GM19438 (cell line): ENCODE measurements at regions not wholly inside any gene's neighbourhood (a gene's known extent, or its start where the extent isn't known, plus 50 kb on each side); places are given as distances from the start of the nearest gene placed in this dataset.

Experiments used
- ATAC-seq: cut with Tn5 transposase; IDR thresholded peaks from one replicate; pipeline ENCODE4 v1.9.1; 2021; ENCODE audit warnings: low read depth; ENCODE audit not compliant: unreplicated experiment

DNA sequence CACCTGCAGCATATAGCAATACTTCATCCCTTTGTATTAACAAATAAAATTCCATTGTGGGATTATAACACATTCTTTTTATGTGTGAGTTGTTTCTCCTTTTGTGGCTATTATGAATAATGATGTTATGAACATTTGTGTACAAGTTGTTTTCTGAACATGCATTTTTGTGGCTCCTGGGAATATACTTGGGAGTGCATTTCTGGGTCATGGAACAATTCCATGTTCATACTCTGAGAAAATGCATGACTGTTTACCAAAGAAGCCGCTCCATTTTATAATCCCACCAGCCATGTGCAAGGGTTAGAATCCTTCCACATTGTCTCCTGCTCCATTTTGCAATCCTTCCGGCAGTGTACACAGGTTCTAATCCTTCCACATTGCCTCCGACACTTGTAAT, 713.8 kb downstream of the TBC1D22A start:
- no peak for ATAC-seq

DNA sequence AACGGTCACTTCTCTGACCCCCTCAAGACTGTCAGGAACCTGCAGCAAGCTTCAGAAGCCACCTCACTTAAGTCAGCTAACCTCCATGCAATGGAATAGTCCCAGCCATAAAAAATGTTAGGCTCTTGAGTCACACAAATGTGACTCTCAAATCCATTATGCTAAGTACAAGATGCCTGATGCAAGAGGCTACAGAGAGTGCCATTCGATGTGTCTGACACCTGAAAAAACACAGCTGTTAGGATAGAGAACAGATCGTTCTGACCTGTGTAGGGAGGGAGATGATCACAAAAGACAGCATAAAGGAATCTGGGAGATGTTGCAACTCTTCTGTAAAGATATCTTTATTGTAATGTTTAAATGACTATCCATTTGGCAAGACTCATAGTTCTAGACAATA, 712.4 kb downstream of the TBC1D22A start:
- no peak for ATAC-seq

DNA sequence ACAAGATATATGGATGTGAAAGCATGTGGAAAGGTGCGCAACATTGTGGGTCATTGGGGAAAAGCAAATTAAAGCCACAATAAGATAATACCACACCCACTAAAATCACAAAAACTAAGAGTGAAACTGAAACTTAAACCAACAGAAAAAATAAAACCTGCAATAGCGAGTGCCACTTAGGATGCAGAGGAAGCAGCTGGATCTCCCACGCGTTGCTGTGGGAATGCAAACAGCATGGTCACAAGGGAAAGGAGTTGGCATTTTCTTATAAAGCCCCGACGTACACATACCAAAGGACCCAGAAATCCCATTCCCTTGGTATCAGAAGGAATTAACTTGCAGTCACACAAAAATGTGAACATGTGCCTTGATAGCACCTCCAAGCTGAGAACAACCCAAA, 712.0 kb downstream of the TBC1D22A start:
- ATAC-seq, result no peak

DNA sequence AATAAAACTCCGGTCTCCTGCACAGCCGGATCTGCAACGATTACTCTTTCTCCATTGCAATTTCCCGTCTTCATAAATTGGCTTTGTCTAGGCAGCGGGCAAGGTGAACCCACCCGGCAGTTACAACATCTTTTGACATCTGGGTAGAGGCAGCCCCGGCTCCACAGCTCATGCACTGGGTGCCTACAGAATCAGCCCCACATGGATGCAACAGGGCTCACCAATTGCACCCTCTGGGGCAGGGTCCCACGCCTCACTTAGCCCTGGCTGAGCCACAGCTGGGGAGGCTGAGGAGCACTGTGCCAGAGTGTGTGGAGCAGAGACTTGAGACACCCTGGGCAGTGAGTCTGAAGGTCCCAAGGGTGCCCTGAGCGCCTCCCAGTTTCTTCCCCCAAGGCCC, 710.2 kb downstream of the TBC1D22A start:
- ATAC-seq, result no peak

DNA sequence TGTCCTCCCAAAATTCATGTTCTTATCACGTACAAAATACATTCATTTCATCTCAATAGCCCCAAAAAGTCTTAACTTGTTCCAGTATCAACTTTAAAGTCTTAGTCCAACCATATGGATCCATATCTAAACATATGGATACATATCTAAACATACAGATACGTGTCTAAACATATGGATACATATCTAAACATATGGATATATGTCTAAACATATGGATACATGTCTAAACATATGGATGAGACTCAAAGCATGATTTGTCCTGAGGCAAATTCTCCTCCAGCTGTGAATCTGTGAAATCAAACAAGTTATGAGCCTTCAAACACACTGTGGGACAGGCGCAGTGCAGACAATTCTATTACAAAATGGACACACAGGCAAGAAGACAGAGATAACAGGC, 709.0 kb downstream of the TBC1D22A start:
- ATAC-seq, result no peak

DNA sequence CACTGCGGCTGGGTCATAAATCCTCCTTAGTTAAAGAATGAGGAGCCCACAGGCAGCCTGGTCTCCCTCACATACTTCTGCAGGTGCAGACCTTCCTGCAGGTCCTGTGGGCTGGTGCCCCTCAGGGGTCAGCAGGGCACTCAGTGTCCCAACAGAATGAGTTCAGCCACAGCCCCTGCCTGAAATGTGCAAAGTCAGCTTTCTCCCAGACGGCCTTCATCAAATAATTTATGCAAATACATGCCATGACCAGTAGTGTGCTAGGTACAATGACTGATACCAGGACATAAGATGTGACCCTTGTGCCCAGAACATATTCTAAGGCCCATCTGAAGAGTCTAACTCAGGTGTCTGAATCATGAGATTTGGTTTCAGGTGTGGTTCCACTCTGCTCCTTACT, 703.4 kb downstream of the TBC1D22A start:
- no peak for ATAC-seq

DNA sequence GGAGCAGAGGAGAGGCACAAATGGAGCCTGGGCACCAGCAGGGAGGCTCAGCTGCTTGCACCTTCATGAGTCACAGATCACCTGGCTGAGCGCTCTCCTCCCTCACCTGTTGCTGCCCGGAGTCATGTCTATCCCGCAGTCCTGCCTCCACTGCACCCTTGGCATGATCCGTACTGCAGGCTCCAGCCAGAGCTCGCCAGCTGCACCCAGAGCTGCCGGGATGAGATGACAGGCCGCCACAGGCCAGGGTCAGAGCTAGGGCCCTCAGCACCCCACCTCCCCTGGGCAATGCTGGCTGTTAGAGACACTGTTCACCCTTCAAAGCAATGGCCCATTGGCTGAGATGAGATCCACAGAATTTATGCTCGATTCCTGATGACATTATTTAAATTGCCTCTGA, 702.8 kb downstream of the TBC1D22A start:
- ATAC-seq, result no peak

DNA sequence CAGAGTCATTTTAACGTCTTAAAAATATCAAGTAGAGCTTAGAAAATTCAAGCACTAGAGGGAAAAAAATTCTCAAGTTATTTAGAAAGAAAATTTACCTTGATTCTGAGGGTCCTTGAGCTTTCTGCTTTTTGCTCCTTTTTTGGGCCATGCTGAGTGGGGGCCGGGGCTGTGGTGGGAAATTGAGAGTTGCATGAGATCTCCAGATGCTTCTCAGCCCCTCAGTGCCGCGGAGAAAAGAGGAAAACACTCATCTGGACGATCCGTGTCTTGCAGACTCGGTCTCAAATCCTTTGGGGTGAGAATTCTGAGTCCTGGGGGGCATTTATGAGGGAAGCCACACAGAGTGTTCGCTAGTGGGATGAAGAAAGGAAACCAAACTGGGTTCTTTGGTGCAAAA, 700.8 kb downstream of the TBC1D22A start:
- ATAC-seq, result no peak

DNA sequence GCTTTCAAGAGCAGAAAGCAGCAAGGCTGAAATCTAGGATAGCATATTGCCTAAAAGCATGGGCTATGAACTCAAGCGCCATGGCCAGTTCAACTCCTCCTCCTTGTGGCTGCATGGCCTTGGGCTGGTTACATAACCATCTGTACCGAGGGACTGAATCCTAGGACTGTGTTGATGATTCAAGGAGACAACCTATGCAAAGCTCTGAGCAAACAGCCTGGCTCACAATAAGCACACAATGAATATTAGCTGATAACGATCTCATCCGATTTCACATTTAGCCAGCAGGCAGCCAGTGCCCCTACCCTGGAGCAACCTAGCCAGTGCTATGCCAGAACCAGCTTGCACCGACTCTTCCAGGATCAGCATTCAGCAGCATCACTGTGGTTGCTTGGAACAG, 698.4 kb downstream of the TBC1D22A start:
- no peak for ATAC-seq

DNA sequence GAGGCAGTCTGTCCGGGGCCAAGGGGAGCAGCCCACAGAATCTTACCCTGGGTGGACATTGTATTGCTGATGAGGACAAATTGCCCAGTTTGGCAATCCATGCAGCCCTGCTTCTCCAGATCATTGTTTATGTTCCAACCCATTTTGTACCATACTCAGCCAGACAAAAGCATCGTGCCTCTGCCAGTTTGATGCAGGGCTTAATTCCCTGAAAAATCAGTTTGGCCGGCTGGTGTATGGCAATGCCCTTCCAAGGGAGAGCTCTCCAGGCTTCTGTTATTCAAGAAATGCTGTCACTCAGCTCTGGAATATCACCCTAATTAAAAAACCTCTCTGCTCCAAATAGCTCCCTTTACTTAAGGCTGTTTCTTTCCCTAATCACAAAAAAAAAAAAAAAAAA, 697.7 kb downstream of the TBC1D22A start:
- ATAC-seq, result no peak

DNA sequence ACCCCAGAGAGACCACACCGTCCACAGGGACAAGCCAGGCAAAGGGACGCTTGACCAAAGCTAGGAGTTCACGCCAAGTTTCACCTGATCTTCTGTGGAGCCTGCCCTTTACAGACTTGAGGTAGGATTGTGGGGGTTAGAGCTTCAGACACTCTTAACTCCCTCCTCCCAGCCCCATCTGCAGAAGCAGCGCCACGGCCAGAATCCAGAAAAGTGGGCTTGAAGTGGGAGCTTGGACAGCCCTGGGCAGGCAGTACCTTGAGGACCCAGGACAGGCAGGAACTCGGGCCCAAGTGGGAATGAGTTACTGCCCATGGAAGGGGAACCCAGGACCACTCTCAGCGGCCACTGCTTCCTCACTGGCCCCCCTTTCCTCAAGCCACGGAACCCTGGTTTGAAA, 695.9 kb downstream of the TBC1D22A start:
- ATAC-seq, result no peak

DNA sequence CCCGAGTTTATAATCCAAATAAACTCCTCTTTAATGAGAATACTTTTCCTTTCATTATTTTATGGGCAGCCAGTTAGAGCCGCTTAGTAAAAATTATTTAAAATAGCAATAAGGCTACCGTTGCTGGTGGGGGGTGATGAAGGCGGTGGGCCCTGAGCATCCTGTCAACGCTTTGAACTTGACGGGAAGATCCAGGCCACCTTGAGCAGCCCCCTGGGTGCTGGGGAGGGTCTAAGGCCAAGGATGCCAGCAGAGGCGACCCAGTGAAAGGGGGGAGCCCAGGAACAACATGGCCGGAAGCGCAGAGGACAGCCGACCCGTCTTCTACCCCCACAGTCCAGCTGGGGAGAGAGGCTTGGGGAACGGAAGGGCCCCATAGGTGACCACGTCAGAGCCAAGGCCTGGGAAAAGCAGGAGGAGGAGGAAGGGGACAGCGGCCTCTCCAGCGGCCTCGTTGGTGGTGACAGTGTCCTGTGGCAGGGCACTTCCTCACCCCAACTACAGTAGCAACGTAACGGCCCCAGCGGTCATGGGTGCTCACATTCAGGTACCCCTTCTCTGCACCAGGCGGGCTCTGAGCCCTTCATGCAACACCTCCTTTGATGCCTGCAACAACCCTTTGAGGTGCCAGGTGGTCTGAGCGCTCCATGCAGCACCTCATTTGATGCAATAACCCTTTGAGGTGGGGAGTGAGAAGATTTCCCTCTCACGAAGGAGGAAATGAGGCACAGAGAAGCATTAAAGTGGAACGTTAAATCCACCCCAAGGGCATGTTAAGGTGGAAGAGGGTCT, 695.3 kb downstream of the TBC1D22A start:
- no peak for ATAC-seq

DNA sequence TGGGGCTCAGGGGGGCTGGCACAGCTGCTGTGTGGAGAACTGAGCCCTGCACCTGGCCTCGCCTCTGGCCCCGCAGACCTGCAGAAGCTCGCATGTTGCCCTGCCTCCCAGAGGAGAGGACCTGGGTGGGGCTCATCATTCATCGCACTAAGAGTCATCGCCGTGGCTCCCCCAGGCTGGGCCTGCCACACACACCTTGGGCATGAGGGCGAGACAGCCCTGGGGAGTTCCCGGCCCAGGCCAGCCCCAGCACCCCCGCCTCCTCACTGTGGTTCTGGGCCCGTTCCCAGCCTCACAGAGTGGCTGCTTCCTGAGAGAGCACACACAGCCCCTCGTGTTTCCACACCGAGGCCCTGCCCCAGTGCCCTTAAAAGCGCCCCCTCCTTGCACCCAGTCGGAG, 694.6 kb downstream of the TBC1D22A start:
- ATAC-seq, result no peak

DNA sequence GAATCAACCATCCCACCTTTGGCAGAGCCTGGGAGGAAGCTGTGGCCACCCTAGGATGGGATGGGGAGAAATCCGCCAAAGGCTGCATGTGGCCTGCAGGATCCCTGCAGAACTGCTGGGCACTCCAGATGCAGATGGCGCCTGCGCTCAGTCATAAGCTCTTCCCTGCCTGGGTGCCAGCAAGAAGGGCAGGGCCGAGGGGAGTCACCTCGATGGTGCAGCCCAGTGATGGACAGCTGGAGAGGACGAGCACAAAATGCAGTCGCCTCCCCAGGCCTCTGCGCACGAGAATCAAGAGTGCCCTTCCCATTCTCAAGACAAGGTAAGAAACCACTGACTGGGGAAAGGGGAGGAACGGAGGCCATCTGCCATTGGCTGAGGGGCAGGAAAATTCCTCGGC, 693.6 kb downstream of the TBC1D22A start:
- ATAC-seq, result no peak

DNA sequence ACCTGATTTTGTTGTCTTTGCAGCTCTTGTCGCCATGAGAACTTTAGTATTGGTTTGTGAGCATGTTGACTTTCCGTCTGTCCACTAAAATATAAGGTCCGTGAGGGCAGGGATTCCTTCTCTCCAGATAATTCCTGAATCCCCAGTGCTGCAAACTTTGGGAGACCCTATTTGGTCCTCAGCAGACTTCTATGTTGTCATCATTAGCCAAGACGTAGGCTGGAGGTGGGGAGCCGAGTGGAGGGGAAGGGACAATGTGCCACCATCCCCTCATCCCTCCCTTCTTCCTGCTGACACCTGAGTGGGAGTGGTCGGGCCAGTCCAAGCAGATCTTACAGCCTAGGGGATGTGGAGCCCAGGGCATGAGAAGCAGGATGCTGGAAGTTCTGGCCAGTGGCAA, 690.6 kb downstream of the TBC1D22A start:
- ATAC-seq, result no peak

DNA sequence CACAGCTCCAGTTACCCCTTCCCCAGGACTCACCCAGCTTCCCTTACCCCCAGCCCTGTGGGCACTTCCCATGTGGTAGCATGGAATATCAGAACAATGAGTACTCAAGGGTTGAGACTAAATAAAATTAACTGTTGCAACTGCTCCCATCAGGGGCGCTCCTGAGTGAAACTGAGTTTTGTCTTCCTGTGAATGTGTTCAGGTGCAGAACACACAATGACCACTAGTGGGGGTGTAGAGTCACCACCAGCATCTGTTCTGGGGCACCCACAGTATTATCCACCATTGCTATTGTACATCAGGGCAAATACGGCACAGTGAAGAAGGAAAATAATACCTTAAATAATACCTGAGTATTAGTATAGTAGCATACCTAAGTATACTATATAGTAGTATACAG, 689.7 kb downstream of the TBC1D22A start:
- ATAC-seq, result no peak

DNA sequence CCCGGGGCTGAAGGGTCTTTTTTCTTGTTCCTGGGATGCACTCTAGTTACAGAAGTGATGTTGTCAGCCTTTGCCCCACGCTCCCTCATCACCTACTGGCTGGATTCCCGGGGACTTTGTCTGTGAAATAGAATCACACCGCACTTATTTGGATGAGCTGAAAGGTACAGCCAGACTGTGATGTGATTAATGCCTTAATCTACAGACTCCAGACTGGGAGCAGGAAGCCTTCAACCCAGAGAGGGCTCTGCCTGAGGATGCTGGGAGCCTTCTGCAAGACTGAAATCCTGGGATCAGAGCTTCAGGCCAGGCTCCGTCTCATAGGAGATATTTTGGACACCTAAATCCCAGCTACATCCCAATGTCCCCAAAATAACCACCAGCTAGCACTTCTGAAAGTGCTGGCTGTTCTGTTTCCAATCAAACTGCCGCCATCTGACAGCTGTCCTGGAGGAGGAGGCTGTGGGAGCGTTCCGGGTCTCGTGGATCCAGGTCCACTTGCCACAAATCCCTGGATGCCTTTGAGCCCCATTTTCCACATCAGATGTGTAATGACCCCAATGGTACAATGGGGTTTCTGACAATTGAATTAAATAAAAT, 688.5 kb downstream of the TBC1D22A start:
- no peak for ATAC-seq

DNA sequence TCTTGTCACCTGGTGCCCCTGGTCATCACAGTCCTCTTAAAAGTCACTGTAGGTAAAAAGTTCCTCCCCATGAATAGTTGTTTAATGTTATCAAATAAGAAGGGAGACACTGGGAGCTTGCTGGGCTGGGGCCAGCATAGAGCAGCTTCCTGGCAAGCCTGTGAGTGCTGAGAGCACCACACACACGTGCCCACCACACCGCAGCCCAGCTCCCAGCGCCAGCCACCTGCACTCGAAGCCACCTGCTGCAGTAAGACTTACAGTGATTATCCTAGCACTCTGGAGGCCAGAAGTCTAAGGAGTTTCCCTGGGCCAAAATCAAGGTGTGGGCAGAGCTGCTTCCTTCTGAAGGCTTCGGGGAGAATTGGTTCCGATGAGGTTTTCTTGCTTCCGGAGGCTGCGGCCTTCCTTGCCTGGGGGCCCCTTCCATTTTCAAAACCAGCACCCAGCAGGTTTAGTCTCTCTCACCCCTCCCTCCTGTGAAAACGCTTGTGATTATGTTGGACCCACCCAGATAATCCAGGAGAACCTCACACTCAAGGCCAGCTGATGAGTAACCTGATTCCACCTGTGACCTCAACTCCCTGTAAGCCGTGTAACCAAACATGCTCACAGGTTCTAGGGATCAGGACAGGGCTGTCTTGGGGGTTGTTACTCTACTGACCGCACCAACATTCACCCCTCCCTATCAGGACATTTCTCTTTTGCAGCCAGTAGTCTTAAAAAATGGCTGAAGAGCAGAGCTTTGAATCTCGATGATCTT, 687.2 kb downstream of the TBC1D22A start:
- ATAC-seq, result no peak

DNA sequence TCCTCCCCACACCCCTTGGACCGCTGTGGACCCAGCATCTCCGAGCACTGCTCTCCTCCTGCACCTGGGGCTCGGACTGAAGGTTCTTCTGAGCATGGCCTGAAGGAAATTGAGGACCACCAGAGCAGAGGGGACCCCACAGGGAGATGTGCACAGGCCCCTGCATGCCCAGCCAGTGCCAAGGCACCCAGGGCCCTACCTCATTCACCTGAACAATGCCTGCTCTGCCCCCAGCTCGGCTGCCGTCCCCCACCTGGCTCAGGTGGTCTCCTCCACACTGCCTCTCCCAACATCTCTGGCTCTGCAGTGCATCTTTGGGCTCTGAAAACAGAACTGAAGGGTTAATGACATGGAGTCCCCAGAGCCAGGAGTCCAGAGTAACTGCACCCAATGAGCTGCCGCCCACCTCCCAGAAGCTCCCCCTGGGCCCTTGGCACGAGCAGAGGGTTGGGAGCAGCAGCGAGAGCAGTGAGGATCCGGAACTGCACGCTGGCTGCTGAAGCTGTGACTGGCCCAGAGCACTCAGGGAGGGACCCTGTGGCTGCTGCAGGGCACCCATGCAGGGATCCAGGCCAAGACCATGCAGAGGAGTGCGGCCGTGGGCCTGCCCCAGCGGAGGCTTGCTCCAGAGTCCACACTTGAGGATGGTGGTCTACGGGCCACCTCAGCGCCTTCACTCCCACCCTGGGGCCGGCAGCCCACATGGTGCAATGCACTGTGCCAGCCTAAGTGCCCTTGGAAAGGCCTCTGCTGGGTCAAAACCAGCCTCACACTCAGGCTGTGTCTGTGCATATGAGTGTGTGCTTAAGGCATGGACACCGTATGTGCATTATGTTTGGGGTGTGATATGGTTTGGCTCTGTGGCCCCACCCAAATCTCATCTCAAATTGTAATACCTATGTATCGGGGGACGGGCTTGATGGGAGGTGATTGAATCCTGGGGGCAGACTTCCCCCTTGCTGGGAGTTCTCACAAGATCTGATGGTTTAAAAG, 686.1 kb downstream of the TBC1D22A start:
- no peak for ATAC-seq
